Smooth muscle cell (in vitro differentiated cells): ENCODE measurements at regions not wholly inside any gene's neighbourhood (a gene's known extent, or its start where the extent isn't known, plus 50 kb on each side); places are given as distances from the start of the nearest gene placed in this dataset.
A peak's percentile ranks its signal among the peaks of the same experiment; 100 is the strongest.

ENCODE experiments used
- DNase-seq: peaks from one replicate; lab custom pipeline; 2025; ENCODE audit not compliant: unreplicated experiment; lab: John Stamatoyannopoulos, UW
- H2AFZ ChIP-seq: fragments of 200-600 bp; sonication (generic); 2 replicates; pipeline ENCODE4 v1.6.0; 2016; ENCODE audit warnings: antibody characterized with exemption, low read depth, mild to moderate bottlenecking
- H3F3A ChIP-seq: fragments of 200-600 bp; sonication (generic); 2 replicates; pipeline ENCODE4 v1.6.0; 2017; ENCODE audit warnings: antibody characterized with exemption, low read depth
- H3K27ac ChIP-seq: fragments of 200-600 bp; sonication (generic); 2 replicates; pipeline ENCODE4 v1.5.1; 2016; ENCODE audit warnings: low read depth, mild to moderate bottlenecking
- H3K27me3 ChIP-seq: fragments of 200-600 bp; sonication (generic); 2 replicates; pipeline ENCODE4 v1.6.1; 2016; ENCODE audit warnings: low read depth, mild to moderate bottlenecking
- H3K36me3 ChIP-seq: fragments of 200-600 bp; sonication (generic); 2 replicates; pipeline ENCODE4 v1.5.1; 2016; ENCODE audit warnings: low read depth
- H3K4me1 ChIP-seq: fragments of 200-600 bp; sonication (generic); 2 replicates; pipeline ENCODE4 v1.5.1; 2016; ENCODE audit warnings: low read depth
- H3K4me2 ChIP-seq: fragments of 200-600 bp; sonication (generic); 2 replicates; pipeline ENCODE4 v1.6.0; 2016; ENCODE audit warnings: mild to moderate bottlenecking
- H3K4me3 ChIP-seq: fragments of 200-600 bp; sonication (generic); 2 replicates; pipeline ENCODE4 v1.5.1; 2016; ENCODE audit warnings: mild to moderate bottlenecking
- H3K79me2 ChIP-seq: fragments of 200-600 bp; sonication (generic); 2 replicates; pipeline ENCODE4 v1.6.0; 2016; ENCODE audit warnings: low read depth, mild to moderate bottlenecking
- H3K9ac ChIP-seq: fragments of 200-600 bp; sonication (generic); 2 replicates; pipeline ENCODE4 v1.6.0; 2016; ENCODE audit warnings: low read depth
- H3K9me3 ChIP-seq: fragments of 200-600 bp; sonication (generic); replicated peaks from 2 replicates; pipeline ENCODE4 v1.5.1; 2016; ENCODE audit warnings: low read depth
- H4K20me1 ChIP-seq: fragments of 200-600 bp; sonication (generic); 2 replicates; pipeline ENCODE4 v1.6.0; 2016; ENCODE audit warnings: low read depth
- CTCF ChIP-seq: fragments of 200-600 bp; sonication (generic); IDR thresholded peaks from 2 replicates; pipeline ENCODE4 v1.5.1; 2017; ENCODE audit warnings: borderline replicate concordance, mild to moderate bottlenecking, antibody characterized with exemption; ENCODE audit not compliant: insufficient read depth, poor library complexity, severe bottlenecking
- WGBS: methylation state at CpG from one replicate; pipeline ENCODE4 v1.1.7; 2016; ENCODE audit warnings: low lambda C conversion rate; 5-methylcytosine and 5-hydroxymethylcytosine counted together

GRCh38 chr6:6494677-6495076, 93.8 kb upstream of the LY86 start:
- H3K9me3 ChIP-seq, result no peaks in the 10 kb centered on the region
- H2AFZ ChIP-seq, result no peak overlapping the region
- DNase-seq, result no peak
- no peak overlapping the region for H3K4me2 ChIP-seq
- no peaks in the 10 kb centered on the region for H3K79me2 ChIP-seq
- WGBS, result 19% methylated on average over 6 of the region's 6 CpGs
- no peaks in the 10 kb centered on the region for H3K36me3 ChIP-seq
- H3K4me1 ChIP-seq, result no peaks in the 10 kb centered on the region
- H3K4me3 ChIP-seq, result no peak overlapping the region
- no peak overlapping the region for H3K27ac ChIP-seq
- peaks cover 7% of the 10 kb centered on the region for H3K27me3 ChIP-seq
- peak; percentile 43 for TF ChIP-seq CTCF
- no peak overlapping the region for H3K9ac ChIP-seq
- H4K20me1 ChIP-seq, result no peaks in the 10 kb centered on the region
- H3F3A ChIP-seq, result no peaks in the 10 kb centered on the region

- H3K27ac ChIP-seq, result no peak overlapping the region
- 69% methylated on average over 3 of the region's 3 CpGs for WGBS
- H3F3A ChIP-seq, result no peaks in the 10 kb centered on the region
- H3K27me3 ChIP-seq, result peaks cover 14% of the 10 kb centered on the region
- TF ChIP-seq CTCF, result no peak
- H3K79me2 ChIP-seq, result no peaks in the 10 kb centered on the region
- H2AFZ ChIP-seq, result no peak overlapping the region
- no peaks in the 10 kb centered on the region for H3K4me1 ChIP-seq
- H3K36me3 ChIP-seq, result no peaks in the 10 kb centered on the region
- no peaks in the 10 kb centered on the region for H4K20me1 ChIP-seq
- no peak overlapping the region for H3K9ac ChIP-seq
- H3K9me3 ChIP-seq, result no peaks in the 10 kb centered on the region
- no peak overlapping the region for H3K4me2 ChIP-seq
- DNase-seq, result no peak
- no peak overlapping the region for H3K4me3 ChIP-seq
Observed at GRCh38 chr6:6495851-6496250, 92.7 kb upstream of the LY86 start.

- Histone ChIP-seq H3K9me3 (no peaks in the 10 kb centered on the region), H3K27ac (no peak overlapping the region), H2AFZ (no peak overlapping the region), H3K27me3 (peaks cover 15% of the 10 kb centered on the region), H4K20me1 (no peaks in the 10 kb centered on the region), H3K4me1 (no peaks in the 10 kb centered on the region), H3K4me3 (no peak overlapping the region), H3K79me2 (no peaks in the 10 kb centered on the region), H3K36me3 (no peaks in the 10 kb centered on the region), H3F3A (no peaks in the 10 kb centered on the region), H3K9ac (no peak overlapping the region), H3K4me2 (no peak overlapping the region)
- WGBS, result 92% methylated on average over 10 of the region's 10 CpGs
- DNase-seq, result no peak
- TF ChIP-seq CTCF, result no peak
Observed at GRCh38 chr6:6497541-6497940, 91.0 kb upstream of the LY86 start.

- Histone ChIP-seq H3K79me2 (no peaks in the 10 kb centered on the region), H3K9me3 (no peaks in the 10 kb centered on the region), H2AFZ (no peak overlapping the region), H3K4me1 (no peaks in the 10 kb centered on the region), H3F3A (no peaks in the 10 kb centered on the region), H3K36me3 (no peaks in the 10 kb centered on the region), H3K4me3 (no peak overlapping the region), H3K27ac (no peak overlapping the region), H3K9ac (no peak overlapping the region), H3K4me2 (no peak overlapping the region), H3K27me3 (peaks cover 15% of the 10 kb centered on the region), H4K20me1 (no peaks in the 10 kb centered on the region)
- no peak for TF ChIP-seq CTCF
- no peak for DNase-seq
- WGBS, result 88% methylated on average over 1 of the region's 1 CpG
Observed at GRCh38 chr6:6497976-6498375, 90.5 kb upstream of the LY86 start.
